GM21723 (cell line): ENCODE measurements at regions not wholly inside any gene's neighbourhood (a gene's known extent, or its start where the extent isn't known, plus 50 kb on each side); places are given as distances from the start of the nearest gene placed in this dataset.
"Not testable (repeated sequence)": the region's sequence is repeated elsewhere in the genome, so short reads cannot be mapped to it uniquely, and the experiment has no call there.

Source experiments
- ATAC-seq: cut with Tn5 transposase; IDR thresholded peaks from one replicate; pipeline ENCODE4 v1.9.1; 2021; ENCODE audit warnings: mild to moderate bottlenecking, moderate library complexity; ENCODE audit not compliant: unreplicated experiment

- ATAC-seq = no peak
Measured at GRCh38 chr2:21330786-21331391, 207.1 kb downstream of the TDRD15 start.

DNA sequence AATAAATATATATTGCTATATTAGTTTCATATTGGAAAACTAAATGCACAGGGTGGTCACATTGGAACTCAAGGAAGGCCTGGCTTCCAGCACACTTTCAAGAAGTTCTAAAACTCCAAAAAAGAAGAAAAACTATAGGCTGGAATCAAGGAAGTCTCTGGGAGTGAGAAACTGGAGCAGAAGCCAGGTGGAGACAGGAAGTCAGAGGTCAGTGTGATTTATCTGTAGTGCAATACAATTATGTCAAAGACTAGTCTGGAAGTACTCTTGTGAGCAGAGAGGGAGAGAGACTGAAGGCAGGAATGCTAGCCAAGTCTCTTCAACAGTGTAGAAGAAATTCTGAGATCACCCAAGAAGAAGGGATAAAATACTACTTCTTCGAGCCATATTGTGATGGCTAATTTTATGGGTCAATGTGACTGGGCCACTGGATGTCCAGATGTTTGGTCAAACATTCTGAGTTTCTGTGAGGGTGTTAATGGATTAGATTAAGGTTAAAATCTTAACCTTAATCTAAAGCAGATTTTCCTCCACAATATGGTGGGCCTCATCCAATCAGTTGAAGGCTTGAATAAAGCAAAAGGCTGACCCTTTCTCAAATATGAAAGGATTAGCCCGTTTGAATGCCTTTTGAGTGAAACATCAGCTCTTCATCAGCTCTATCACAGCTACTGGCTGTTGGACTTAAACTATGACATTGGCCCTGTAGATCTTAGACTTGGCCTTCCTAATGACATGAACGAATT, 208.0 kb downstream of the TDRD15 start:
- no peak for ATAC-seq

DNA sequence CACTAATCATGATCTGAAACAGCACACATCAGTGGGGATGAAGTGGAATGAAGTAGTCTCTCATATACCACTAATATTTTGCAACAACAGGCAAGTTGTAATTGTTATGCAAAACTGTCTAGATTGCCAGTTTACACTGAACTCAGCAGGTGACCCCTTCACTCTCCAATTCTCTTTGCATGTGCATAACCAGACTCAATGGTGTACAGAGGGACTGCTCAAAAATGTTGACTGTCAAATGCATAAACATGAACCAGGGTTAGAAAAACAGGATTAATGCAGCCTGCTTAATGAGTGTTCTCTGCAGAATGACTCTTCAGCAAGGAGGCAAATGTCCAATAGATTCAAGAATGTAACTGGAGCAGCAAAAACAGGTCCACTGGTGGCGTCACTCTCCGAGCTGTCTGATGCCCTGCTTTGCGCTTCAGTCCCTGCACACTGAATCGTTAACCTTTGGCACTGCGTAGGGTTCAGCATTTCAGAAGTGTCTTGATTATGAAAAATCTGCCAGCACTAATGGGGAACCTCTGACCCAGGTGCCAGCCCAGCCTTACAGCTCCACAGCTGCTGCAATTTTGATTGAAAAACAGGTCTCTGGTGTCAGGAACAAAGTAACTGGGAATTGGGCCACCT, 209.3 kb downstream of the TDRD15 start:
- no peak for ATAC-seq

DNA sequence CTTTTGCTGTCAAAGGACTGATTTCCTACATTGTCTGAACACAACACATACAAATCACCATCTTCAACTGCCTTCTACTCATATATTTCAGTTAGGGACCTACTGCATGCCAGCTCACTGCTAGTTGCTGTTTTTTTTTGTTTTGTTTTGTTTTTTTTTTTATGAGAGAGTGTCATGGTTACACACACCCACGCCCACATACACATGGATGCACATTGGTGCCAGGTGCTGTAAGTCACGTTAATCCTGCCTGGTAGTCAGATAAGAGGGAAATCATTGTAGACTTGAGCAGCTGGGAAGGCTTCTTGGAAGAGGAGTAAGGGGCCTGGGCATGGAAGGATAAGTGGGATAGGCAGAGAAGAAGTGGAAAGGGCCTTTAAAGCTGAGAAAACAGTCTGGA, 209.9 kb downstream of the TDRD15 start:
- ATAC-seq = no peak

GRCh38 chr2:21346984-21347383, 223.2 kb downstream of the TDRD15 start:
- ATAC-seq = no peak

- ATAC-seq = no peak
Measured at GRCh38 chr2:21353879-21354679, 230.3 kb downstream of the TDRD15 start.

- no peak for ATAC-seq
Measured at GRCh38 chr2:21356086-21356856, 232.5 kb downstream of the TDRD15 start.

- no peak for ATAC-seq
Measured at GRCh38 chr2:21356857-21357255, 233.1 kb downstream of the TDRD15 start.

- no peak for ATAC-seq
Measured at GRCh38 chr2:21358976-21359375, 235.2 kb downstream of the TDRD15 start.

GRCh38 chr2:21361384-21361783, 237.6 kb downstream of the TDRD15 start:
- ATAC-seq = no peak

DNA sequence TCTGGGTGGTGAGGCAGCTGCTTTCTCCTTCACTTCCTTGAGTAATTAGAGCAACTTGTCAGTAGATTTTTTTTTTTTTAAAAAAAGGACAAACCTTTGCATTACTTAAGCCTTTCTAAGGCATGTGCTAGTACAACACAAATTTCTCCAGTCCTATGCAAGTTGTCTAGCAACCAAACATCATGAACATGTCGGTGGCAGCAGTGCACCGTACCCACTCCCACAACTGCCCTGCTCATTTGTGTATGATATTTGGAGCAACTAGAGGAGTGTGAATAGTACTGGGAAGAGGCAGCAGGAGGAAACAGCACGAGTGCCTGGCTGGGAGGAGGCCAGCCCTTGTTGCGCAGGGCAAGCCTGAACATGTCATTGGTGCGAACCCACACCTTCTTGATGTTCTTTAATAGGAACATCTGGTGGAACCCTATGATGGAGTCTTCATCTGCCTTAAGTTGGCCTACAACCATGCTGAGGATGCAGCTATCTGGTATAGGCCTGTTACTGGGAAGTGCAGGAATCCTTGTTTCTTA, 238.3 kb downstream of the TDRD15 start:
- no peak for ATAC-seq

- no peak for ATAC-seq
Measured at GRCh38 chr2:21363364-21363763, 239.6 kb downstream of the TDRD15 start.

GRCh38 chr2:21367421-21367820, 243.7 kb downstream of the TDRD15 start:
- no peak for ATAC-seq

- no peak for ATAC-seq
Measured at GRCh38 chr2:21369787-21370186, 246.0 kb downstream of the TDRD15 start.

DNA sequence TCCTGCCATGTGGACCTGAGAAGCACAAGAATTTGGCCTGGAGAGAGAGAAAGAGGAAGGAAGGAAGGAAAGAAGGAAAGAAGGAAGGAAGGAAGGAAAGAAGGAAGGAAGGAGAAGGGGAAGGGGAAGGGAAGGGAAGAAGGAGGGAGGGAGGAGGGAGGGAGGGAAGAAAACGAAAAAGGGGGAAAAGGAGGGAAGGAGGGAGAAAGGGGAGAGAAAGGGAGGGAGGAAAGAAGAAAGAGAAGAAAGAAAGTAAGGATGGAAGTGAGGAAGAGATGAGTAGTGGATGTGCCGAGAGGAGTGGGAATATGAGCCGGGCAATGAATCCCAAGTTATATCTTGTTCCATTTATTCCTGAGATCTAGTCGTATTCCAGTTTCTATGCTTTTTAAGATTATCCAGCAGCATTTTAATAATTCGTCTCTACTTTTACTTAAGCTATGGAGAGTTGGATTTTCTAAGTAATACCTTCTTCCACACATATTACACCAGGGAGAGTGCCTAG, 247.8 kb downstream of the TDRD15 start:
- no peak for ATAC-seq

DNA sequence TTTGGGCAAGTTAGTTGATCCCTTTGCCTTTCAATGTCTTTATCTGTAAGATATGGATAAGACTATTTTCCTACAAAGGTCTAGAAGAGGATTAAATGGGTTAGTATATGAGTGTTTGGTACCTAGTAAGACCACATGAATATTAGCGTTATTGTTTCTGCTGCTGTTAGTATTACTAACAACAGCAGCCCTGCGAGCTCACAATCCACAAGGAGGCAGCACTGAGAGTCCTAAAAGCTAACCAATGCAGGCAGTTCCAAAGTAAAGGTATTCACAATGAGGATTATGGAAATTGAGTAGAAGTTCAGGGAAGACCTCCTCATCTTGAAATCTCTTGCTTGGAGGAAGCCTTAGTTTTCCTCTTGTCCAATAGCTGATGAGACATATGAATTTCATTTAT, 248.9 kb downstream of the TDRD15 start:
- no peak for ATAC-seq

DNA sequence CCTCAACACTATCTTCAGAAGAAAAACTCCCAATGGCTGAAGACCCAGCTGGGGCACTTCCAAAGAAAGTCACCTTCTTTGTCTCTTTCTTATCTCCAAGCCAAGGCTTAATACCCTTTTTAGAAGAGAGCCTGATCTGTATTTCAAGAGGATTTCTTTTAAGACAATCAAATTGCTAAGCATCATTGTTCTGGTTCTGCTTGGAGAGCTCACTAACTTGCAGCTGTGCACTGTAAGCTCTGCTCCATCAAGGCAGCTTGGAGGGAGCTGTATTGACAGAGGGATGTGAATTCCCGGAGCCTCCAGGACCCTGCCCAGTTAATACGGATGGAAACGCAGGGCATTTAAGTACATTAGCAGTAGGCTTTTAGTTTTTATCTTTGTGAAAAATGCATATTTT, 253.1 kb downstream of the TDRD15 start:
- ATAC-seq = no peak

GRCh38 chr2:21379140-21379539, 255.4 kb downstream of the TDRD15 start:
- ATAC-seq = no peak

- not testable (repeated sequence) for ATAC-seq
Measured at GRCh38 chr2:21379668-21380067, 255.9 kb downstream of the TDRD15 start.

DNA sequence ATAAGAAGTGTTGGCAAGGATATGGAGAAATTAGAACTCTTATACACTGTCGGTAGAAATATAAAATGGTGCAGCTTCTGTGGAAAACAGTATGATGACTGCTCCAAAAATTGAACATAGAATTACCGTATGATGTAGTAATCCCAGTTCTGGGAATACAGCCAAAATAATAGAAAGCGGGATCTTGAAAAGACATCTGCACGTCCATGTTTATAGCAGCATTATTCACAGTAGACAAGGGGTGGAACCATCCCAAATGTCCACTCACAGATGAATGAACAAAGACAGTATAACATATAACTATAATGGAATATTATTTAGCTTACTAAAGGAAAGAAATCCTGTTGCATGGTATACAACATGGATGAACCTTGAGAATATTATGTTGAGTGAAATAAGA, 257.7 kb downstream of the TDRD15 start:
- no peak for ATAC-seq
